GM21786 (cell line): ENCODE measurements at regions not wholly inside any gene's neighbourhood (a gene's known extent, or its start where the extent isn't known, plus 50 kb on each side); places are given as distances from the start of the nearest gene placed in this dataset.
"Not testable (repeated sequence)": the region's sequence is repeated elsewhere in the genome, so short reads cannot be mapped to it uniquely, and the experiment has no call there.

ENCODE experiments used
- ATAC-seq: cut with Tn5 transposase; IDR thresholded peaks from one replicate; pipeline ENCODE4 v1.9.1; 2021; ENCODE audit not compliant: unreplicated experiment

DNA sequence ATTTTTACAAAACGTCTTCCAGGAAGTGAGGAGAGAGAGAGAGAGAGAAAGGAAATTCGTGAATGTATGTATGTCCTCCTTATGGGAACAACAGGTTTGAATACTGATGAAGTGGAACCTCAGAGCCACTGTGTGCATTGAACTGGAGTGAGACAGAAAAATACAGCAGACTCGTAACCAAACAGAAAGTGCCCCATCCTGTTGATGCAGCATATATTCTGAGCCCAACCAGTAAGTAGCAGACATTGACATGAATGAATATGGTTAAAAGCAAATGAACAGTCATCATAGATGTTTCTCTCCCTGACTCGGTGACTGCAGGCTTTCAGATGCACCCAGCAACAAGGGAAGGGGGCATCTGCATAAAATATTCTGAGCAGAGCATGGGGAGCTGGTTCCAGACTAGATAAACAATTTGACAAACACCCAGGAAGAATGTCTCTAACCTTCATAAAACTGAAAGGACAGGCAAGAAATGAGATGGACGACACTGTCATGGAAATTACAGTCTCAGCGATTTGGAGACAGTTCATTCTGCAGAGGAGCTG lies 471.0 kb upstream of the PBX1 start:
- ATAC-seq: no peak

DNA sequence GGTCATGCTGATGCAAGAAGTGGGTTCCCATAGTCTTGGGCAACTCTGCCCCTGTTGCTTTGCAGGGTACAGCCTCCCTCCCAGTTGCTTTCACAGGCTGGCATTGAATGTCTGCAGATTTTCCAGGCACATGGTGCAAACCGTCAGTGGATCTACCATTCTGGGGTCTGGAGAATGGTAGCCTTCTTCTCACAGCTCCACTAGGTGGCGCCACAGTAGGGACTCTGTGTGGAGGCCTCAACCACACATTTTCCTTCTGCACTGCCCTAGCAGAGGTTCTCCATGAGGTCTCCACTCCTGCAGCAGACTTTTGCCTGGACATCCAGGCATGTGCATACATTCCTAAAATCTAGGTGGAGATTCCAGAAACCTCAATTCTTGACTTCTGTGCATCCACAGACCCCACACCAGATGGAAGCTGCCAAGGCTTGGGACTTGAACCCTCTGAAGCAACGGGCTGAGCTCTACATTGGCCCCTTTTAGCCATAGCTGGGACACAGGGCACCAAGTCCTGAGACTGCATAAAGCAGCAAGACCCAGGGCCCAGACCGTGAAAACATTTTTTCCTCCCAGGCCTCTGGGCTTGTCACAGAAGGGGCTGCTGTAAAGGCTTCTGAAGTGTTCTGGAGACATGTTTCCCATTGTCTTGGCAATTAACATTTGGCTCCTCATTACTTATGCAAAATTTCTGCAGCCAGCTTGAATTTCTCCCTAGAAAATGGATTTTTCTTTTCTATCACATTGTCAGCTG lies 466.2 kb upstream of the PBX1 start:
- ATAC-seq: no peak

DNA sequence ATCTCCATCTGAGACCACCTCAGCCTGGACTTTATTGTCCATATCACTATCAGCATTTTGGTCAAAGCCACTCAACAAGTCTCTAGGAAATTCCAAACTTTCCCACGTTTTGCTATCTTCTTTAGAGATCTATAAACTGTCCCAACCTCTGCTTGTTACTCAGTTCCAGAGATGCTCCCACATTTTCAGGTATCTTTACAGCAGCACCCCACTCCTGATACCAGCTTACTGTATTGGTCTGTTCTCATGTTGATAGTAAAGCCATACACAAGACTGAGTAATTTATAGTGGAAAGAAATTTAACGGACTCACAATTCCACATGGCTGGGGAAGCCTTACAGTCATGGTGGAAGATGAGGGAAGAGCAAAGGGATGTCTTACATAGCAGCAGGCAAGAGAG lies 465.4 kb upstream of the PBX1 start:
- no peak for ATAC-seq

DNA sequence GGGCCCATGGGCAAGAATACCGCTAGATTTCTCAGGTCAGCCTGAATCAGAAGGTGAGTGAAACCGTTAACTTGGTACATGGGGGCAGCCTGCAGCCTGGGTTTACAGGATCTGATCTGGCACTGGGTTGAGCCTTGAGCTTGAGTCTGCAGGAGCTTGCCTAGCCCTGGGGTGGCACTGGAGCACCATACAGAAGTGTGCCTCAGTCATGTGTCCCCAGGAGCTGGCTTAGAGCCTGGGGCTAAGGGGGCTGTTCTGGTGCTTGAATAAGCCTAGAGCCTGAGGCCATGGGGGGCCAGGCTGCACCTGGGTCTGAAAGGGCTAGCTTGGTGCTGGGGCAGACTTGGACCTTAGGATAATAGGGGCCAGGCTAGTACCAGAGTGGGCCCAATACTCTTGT lies 457.2 kb upstream of the PBX1 start:
- ATAC-seq: no peak

DNA sequence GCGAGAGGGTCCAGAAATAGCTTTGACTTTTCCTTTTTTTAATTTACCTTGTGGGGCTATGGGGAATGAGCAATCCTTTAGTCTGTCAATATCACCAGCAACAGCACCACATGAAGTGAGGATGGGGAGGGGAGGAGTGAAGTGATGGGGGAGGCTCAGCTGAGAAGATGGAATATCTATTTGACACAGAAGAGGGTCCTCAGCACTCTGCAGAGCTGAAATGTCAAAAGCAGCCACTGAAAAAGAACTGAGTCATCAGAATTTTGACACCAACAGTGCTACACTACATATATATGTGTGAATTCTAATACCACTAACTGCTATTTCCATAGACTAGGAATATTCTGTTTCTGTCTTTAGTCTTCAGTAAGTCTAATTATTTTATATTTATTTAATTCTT lies 427.0 kb upstream of the PBX1 start:
- no peak for ATAC-seq

DNA sequence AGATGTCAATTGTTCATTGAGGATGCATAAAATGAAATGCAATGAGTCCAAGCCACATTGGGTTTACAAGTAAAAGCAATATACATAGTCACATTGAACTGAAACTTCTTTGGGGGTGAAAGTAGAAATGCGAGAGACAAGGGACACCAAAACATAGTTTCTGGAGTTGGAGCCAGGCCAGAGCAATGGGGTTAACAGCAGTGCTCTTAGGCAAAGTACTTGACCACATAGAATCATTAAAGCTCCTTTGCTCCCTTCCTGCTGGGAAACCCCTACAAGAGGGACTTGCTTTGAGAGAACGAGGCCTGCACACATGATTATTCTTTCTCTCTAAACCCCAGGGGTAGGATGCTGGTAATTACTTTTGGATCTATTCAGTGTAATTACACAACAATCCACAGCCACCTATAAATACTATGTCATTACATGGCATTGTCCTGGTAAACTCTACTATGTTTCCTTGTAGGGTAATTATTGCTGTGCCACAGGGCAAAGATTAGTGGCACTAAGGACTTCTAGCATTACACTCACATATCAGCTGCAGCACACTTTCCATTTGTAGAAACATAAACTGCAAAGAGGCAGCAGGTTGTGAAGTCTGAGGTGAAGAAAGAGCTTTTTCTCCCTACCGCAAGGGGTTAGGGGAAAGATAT lies 421.6 kb upstream of the PBX1 start:
- ATAC-seq: no peak

DNA sequence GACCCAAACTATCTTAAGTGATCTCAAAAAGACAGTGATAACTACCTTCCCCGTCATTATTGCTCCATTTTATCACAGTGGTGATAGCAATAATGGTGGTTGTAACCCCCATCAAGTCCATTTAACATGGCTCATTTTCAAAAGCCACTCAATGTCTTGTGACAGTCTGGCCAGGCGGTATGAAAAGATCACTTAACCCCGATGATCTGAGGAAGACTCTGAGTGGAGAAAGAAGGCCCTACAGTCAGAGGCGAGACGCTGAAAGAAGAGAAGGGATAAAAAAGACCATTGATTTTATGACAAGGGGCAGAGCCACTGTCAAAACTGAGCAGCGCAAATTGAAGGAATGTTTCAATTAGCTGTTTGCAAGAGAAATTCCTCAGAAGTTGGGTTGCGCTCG lies 417.2 kb upstream of the PBX1 start:
- no peak for ATAC-seq

DNA sequence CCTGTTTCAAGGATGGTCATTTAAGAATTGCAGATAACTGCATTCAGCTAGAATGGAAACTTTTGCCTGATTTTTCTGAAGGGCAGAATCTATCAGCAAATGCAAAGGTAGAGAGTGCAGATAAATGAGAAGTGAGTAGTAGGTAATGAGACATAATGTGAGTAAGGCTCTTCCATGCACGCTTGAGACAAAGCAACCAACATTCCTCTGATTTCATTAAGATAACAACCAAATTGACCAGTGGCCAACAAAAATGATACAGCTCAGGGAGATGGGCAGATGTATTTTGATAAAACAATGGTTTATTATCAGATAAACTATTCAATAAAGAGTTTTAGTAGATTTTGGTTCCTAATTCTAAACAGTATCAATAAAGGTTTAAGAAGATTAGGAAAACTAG lies 404.4 kb upstream of the PBX1 start:
- ATAC-seq: no peak

DNA sequence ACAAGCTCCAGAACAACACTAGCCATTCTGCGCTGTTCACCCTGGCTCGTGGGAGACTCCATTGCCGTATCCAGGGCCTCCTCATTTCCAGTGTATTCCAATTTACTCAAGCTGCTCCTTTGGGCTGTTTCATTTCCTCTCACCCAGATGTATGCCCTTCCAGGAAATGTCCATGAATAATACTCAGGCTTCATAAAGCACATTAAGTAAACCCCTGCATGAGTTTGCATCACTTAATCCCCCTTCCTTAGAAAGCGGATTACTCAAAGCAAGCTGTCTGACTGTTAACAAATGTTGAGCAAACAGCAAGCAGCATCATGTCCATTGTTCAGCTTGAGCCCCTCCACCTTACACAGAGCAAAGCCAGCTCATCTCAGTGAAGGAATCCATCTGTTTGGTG lies 403.6 kb upstream of the PBX1 start:
- ATAC-seq: no peak

DNA sequence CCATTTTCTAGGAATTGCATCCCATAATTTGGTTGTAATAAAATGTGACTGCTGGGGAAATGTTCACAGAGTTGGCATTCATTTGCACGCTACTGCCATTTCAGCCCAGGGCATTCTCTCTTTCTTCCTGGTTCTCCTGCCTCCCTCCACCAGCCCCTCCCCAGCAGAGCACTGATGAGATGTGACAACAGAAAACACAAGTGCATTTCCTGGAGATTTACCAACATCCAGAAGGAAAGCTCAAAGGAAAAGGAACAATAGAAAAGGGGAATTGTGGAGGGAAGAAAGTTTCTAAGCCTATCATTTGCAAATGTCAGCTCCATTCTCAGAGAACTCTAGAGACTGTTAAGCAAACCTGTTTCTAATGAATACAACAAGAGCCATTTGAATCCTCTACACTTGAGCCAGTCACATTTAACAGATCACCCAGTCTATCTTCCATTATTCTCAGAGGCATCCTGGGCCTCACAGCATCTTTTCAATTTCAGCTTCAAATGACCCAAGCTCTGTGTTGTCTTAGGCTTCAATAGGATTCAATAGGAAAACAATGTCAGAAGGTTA lies 395.6 kb upstream of the PBX1 start:
- ATAC-seq: no peak

DNA sequence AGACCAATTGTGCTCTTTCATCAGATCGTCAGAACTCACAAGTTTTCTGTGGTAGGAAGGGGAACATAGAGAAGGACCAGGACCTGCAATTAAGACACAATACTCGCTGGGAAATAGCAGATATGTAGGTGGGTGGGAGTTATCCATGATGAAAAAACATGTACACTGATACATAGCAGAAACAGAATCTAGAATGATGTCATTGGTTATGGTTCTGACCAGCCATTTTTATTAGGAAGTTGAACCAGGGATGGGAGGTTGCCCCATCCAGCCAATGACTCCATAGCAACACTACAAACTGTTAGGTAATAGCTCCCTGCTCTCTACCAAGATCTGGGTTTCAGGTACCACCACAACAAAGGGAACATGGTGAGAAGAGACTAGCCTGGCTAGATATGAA lies 393.5 kb upstream of the PBX1 start:
- no peak for ATAC-seq

DNA sequence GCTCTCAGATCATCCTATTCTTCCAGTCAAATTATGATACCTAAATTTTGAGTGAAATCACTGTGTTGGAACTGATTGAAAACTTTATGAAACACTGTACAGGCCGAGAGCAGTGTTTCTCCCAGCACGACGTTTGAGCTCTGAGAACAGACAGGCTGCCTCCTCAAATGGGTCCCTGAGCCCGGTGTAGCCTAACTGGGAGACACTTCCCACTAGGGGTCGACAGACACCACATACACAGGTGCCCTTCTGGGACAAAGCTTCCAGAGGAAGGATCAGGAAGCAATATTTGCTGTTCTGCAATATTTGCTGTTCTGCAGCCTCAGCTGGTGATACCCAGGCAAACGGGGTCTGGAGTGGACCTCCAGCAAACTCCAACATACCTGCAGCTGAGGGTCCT lies 392.5 kb upstream of the PBX1 start:
- ATAC-seq: not testable (repeated sequence)

DNA sequence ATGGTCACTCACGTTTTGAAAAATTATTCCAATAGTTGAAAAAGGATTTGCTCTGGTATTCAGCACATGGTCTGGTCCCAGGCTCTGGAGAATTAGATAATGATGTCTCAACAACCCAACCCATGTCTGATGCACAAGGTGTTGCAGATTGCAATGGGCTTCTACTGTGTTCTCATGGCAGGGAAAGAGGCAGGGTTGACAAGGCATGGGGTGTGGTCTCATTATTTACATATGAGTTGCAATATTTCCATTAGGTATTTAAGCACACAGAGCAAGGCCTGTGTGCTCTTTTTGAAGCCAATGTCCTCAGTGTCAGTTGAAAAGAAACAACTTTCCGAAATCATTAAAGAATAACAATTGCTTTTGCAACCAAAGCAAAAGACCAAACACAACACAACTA lies 381.9 kb upstream of the PBX1 start:
- ATAC-seq: no peak

DNA sequence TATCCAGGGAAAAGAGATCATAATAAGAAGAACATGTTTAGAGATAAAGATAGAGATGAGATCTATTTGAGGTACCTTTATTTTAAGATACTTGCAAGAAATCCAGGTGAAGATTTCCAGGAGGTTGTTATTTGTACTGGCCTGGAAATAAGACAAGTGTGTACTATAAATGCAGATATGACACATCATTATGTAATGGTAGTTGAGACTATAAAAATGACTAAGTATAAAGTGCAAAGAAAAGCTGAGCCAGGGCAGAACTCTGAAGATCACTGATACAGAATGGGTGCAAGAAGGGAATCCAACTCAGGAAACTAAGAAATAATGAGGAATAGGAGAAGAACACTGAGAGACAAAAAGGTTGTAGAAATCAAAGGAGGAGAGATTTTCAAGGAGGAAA lies 378.2 kb upstream of the PBX1 start:
- ATAC-seq: no peak

DNA sequence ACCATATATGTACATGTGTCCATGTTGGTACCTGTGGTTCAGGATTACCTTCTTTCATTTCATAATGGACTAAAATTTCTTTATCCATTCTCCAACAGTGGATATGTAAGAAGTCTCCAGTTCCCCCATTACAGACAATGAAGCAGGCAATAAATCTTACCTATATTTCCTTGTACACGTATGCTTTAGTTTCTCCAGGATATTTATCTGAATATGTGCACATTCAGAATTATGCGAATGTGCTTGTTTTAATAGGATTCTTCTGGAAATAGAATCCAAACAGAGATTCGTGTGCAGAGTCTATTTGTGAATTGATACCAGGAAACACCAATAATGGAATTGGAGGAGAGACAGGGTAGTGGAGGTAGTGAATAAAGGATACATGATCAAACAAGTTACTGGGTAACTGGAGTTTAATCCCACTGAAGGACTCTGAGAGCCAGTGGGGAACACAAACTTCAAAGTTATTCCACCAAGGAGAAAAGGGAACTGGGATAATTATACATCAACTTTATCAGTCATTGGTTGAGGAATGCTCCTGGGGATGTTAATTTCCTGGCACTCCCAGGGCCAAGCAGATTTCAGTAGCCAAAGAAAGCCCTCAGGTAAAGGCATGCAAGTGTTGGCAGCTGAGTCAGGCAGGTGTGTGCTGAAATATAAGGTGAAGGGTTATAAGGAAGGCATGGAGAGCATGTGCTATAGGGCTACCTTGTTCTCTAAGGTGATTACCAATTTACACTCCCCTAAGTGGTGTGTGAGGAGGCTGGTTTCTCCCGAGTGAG lies 374.9 kb upstream of the PBX1 start:
- ATAC-seq: no peak

DNA sequence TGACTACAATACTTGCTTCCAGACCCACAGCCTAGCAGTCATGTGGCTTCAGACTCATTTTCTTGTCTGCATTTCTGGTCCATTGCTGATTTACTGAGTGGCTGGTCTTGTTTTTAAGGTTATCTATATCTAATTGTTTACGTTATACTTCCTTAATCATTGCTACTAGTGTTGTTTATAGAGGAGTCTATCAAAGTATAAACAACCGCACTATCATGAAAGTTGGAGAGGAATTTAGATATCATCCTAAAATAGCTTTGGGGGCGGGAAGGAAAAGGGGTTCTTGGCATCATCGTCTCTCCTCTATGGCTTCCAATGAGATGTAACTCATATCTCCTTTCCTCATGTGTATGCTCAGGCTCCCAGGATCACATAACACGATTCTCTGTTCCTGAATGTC lies 372.1 kb upstream of the PBX1 start:
- no peak for ATAC-seq

DNA sequence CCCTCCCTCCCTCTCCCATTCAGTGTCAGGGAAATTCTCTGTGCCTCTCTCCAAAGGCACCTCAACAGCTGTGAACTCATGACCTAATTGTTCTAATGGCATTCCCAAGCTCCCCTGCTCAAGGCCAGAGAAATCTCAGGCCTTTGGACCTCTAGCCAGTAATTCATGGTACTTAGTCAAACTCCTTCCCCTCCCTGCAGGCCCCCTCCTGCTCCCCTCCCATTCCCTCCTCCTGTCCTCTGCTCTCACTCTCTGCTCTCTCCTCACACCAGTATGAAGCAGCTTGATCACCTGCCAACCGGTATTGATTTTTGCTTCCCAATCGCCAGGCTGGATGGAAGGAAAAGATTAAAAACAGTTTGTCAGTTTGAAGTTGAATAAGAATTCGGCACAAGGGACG lies 370.5 kb upstream of the PBX1 start:
- no peak for ATAC-seq

DNA sequence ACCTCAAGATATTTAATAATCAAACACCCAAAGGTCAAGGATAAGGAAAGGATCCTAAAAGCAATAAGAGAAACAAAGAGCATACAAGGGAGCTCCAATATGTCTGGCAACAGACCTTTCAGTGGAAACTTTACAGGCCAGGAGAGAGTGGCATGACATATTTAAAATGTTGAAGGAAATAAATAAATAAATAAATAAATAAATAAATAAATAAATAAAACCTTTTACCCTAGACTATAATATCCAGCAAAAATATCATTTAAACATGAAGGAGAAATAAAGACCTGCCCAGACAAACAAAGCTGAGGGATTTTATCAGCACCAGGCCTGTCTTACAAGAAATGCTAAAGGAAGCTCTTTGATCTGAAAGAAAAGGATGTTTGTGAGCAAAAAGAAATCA lies 367.8 kb upstream of the PBX1 start:
- ATAC-seq: no peak

DNA sequence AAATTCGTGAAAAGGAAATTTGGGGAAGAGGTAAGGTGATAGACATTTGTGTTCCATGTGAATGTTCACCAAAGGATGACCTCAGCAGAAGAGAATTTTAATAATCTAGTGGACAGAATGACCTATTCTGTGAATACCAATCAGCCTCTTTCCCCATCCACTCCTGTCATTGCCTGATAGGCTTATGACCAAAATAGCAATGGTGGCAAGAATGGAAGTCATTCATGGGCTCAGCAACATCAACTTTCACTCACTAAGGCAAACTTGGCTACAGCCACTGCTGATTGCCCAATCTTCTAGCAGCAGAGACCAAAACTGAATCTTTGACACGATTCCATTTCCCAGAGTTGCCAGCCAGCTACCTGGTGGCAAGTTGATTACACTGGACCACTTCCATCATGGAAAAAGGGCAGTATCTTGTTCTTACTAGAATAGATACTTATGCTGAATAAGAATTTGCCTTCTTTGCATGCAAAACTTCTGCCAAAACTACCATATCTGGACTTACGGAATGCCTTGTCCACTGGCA lies 348.7 kb upstream of the PBX1 start:
- no peak for ATAC-seq

DNA sequence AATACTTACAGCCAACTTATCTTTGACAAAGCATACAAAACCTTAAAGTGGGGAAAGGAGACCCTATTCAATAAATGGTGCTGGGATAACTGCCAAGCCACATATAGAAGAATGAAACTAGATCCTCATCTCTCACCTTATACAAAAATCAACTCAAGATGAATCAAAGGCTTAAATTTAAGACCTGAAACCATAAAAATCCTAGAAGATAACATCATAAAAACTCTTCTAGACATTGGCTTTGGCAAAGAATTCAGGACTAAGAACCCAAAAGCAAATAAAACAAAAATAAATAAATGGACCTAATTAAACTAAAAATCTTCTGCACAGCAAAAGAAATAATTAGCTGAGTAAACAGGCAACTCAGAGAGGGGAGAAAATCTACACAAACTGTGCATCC lies 335.6 kb upstream of the PBX1 start:
- ATAC-seq: no peak

DNA sequence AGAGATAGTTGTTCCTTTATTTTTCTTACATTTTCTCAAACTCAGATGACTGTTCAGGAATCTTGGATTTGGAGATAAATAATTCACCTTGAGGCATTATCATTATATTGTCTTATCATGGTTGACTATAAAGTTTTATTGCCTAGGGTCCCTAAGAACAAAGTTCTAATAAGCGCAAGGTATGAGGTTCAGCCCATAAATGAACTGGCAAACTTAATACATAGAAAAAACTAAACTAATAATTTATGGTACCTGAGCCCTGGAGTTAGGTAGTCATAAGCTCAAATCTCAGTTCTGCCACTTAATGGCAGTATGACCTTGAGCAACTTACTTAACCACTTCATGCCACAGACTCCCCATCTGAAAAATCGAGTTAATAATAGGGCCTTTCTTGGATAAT lies 334.0 kb upstream of the PBX1 start:
- no peak for ATAC-seq
